Choroid plexus epithelial cell (primary cell): ENCODE measurements at regions not wholly inside any gene's neighbourhood (a gene's known extent, or its start where the extent isn't known, plus 50 kb on each side); places are given as distances from the start of the nearest gene placed in this dataset.
A peak's percentile ranks its signal among the peaks of the same experiment; 100 is the strongest.

Experiments
- DNase-seq: peaks from one replicate; pipeline ENCODE4 v3.0.0-alpha.2; 2010; ENCODE audit warnings: low read depth
- H3K4me3 ChIP-seq: 2 replicates; pipeline ENCODE4 v1.5.1; 2011; ENCODE audit warnings: low read depth, mild to moderate bottlenecking, control low read depth, low read length, moderate library complexity
- TF ChIP-seq, protein P1 (sequence below): conservative IDR thresholded peaks from 2 replicates; pipeline ENCODE4 v1.5.1; 2011; ENCODE audit warnings: low read depth, mild to moderate bottlenecking, control low read depth, inconsistent platforms, low read length, moderate library complexity

DNA sequence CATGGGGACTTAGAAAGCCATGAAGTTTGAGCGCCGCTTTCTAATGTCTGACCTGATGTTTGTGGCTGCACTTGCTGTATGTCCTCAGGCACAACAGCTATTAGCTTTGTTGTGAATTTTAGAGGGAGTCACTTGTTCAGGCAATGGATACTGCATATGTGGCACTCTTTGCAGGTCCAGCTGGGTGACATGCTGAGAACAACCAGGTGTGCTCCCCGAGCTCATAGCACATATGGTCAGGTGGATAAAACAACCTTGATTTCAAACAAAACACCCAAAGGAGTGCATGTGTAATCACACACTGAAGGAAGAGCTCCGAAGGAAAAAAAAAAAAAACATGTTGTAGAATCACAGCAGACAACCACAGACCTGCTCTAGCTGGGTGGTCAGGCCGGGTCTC lies 178.6 kb downstream of the BACH1 start:
- TF ChIP-seq, protein P1, sequence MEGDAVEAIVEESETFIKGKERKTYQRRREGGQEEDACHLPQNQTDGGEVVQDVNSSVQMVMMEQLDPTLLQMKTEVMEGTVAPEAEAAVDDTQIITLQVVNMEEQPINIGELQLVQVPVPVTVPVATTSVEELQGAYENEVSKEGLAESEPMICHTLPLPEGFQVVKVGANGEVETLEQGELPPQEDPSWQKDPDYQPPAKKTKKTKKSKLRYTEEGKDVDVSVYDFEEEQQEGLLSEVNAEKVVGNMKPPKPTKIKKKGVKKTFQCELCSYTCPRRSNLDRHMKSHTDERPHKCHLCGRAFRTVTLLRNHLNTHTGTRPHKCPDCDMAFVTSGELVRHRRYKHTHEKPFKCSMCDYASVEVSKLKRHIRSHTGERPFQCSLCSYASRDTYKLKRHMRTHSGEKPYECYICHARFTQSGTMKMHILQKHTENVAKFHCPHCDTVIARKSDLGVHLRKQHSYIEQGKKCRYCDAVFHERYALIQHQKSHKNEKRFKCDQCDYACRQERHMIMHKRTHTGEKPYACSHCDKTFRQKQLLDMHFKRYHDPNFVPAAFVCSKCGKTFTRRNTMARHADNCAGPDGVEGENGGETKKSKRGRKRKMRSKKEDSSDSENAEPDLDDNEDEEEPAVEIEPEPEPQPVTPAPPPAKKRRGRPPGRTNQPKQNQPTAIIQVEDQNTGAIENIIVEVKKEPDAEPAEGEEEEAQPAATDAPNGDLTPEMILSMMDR, result no peak
- no peak overlapping the region for H3K4me3 ChIP-seq
- DNase-seq, result no peak

DNA sequence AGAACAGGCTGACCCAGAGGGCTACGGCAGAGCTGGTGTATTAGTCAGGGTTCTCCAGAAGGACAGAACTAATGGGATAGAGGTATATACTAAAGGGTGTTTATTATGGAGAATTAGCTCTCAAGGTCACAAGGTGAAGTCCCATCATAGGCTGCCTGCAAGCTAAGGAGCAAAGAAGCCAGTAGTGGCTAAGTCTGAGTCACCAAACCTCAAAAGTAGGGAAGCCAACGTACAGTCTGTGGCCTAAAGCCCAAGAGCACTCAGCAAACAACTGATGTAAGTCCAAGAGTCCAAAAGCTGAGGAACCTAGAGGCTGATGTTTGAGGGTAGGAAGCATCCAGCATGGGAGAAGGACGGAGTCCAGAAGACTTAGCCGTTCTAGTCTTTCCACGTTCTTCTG lies 179.2 kb downstream of the BACH1 start:
- DNase-seq, result peak; percentile 64

DNA sequence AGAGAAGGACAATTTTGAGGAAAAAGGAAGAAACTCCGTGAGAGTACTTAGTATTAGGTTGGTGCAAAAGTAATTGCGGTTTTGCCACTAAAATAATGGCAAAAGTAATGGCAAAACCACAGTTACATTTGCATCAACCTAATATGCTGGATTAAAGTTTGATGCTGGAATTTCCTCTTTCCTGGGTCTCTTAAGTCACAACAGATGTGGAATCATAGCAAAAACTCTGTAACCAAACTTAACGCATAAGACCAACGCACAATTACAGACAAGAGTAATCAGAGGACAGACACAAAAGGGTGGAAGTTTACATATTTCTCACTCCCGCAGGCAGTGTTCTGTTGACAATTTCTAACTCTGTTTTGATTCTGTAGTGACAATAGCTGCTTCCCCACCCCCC lies 182.4 kb downstream of the BACH1 start:
- no peak overlapping the region for H3K4me3 ChIP-seq
- DNase-seq, result no peak

More for the DNA sequence above, 179.2 kb downstream of the BACH1 start:
- TF ChIP-seq, protein P1, result no peak
- no peak overlapping the region for H3K4me3 ChIP-seq

GRCh38 chr21:29481641-29482040 lies 182.9 kb downstream of the BACH1 start:
- H3K4me3 ChIP-seq, result no peak overlapping the region
- DNase-seq, result peak; percentile 52
- TF ChIP-seq, protein P1, result no peak

More for the DNA sequence above, 182.4 kb downstream of the BACH1 start:
- TF ChIP-seq, protein P1, result no peak

GRCh38 chr21:29486306-29486807 lies 187.6 kb downstream of the BACH1 start:
- no peak overlapping the region for H3K4me3 ChIP-seq
- TF ChIP-seq, protein P1, result no peak
- no peak for DNase-seq
